ENCODE measurements at regions not wholly inside any gene's neighbourhood (a gene's known extent, or its start where the extent isn't known, plus 50 kb on each side); places are given as distances from the start of the nearest gene placed in this dataset.

- TF ChIP-seq, protein P1, sequence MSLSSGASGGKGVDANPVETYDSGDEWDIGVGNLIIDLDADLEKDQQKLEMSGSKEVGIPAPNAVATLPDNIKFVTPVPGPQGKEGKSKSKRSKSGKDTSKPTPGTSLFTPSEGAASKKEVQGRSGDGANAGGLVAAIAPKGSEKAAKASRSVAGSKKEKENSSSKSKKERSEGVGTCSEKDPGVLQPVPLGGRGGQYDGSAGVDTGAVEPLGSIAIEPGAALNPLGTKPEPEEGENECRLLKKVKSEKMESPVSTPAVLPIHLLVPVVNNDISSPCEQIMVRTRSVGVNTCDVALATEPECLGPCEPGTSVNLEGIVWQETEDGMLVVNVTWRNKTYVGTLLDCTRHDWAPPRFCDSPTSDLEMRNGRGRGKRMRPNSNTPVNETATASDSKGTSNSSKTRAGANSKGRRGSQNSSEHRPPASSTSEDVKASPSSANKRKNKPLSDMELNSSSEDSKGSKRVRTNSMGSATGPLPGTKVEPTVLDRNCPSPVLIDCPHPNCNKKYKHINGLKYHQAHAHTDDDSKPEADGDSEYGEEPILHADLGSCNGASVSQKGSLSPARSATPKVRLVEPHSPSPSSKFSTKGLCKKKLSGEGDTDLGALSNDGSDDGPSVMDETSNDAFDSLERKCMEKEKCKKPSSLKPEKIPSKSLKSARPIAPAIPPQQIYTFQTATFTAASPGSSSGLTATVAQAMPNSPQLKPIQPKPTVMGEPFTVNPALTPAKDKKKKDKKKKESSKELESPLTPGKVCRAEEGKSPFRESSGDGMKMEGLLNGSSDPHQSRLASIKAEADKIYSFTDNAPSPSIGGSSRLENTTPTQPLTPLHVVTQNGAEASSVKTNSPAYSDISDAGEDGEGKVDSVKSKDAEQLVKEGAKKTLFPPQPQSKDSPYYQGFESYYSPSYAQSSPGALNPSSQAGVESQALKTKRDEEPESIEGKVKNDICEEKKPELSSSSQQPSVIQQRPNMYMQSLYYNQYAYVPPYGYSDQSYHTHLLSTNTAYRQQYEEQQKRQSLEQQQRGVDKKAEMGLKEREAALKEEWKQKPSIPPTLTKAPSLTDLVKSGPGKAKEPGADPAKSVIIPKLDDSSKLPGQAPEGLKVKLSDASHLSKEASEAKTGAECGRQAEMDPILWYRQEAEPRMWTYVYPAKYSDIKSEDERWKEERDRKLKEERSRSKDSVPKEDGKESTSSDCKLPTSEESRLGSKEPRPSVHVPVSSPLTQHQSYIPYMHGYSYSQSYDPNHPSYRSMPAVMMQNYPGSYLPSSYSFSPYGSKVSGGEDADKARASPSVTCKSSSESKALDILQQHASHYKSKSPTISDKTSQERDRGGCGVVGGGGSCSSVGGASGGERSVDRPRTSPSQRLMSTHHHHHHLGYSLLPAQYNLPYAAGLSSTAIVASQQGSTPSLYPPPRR (CRISPR knock-in tag; IDR thresholded peaks at IDR 0.05; ENCODE audit: borderline replicate concordance) = no peak
- TF ChIP-seq SRSF3 (IDR thresholded peaks at IDR 0.05; ENCODE audit: insufficient read depth, low read length) (no peak), ZEB2 (IDR thresholded peaks at IDR 0.05) (no peak), CHD1 (IDR thresholded peaks at IDR 0.05; ENCODE audit: low read length) (no peak), PYGO2 (tag; IDR thresholded peaks at IDR 0.05) (no peak), PHF21A (IDR thresholded peaks at IDR 0.05; ENCODE audit: borderline replicate concordance, low read depth) (no peak), NFE2 (IDR thresholded peaks at IDR 0.05; ENCODE audit: low read depth) (peak; percentile 91), NFE2L1 (tag; IDR thresholded peaks at IDR 0.05; ENCODE audit: borderline replicate concordance, low read depth) (peak; percentile 80), HLTF (IDR thresholded peaks at IDR 0.05) (no peak), PRPF4 (IDR thresholded peaks at IDR 0.05; ENCODE audit: insufficient read depth, low read depth, low read length, poor library complexity, severe bottlenecking) (no peak), RBM15 (IDR thresholded peaks at IDR 0.05; ENCODE audit: insufficient read depth, low read length) (no peak), MAFF (IDR thresholded peaks at IDR 0.05; ENCODE audit: low read length) (peak; percentile 90), BACH1 (tag; IDR thresholded peaks at IDR 0.05) (peak; percentile 32; the same call in 1 of the 2 replicates), KAT7 (CRISPR knock-in tag; IDR thresholded peaks at IDR 0.05; ENCODE audit: borderline replicate concordance) (no peak), COPS2 (conservative IDR thresholded peaks at IDR 0.05) (no peak), CTCFL (IDR thresholded peaks at IDR 0.05; ENCODE audit: borderline replicate concordance, insufficient read depth, low read depth, low read length, poor library complexity, severe bottlenecking) (no peak), ZKSCAN1 (IDR thresholded peaks at IDR 0.05; ENCODE audit: low read depth, low read length) (no peak), MAFK (IDR thresholded peaks at IDR 0.05; ENCODE audit: low read length) (peak; percentile 85)
- TF ChIP-seq, protein P2, sequence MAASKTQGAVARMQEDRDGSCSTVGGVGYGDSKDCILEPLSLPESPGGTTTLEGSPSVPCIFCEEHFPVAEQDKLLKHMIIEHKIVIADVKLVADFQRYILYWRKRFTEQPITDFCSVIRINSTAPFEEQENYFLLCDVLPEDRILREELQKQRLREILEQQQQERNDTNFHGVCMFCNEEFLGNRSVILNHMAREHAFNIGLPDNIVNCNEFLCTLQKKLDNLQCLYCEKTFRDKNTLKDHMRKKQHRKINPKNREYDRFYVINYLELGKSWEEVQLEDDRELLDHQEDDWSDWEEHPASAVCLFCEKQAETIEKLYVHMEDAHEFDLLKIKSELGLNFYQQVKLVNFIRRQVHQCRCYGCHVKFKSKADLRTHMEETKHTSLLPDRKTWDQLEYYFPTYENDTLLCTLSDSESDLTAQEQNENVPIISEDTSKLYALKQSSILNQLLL (CRISPR knock-in tag; IDR thresholded peaks at IDR 0.05; ENCODE audit: borderline replicate concordance) = no peak
Measured at GRCh38 chr2:24411488-24412151, 51.3 kb upstream of the ITSN2 start (continued).

Data from K562 (cell line).